ENCODE measurements at regions not wholly inside any gene's neighbourhood (a gene's known extent, or its start where the extent isn't known, plus 50 kb on each side); places are given as distances from the start of the nearest gene placed in this dataset.

DNA sequence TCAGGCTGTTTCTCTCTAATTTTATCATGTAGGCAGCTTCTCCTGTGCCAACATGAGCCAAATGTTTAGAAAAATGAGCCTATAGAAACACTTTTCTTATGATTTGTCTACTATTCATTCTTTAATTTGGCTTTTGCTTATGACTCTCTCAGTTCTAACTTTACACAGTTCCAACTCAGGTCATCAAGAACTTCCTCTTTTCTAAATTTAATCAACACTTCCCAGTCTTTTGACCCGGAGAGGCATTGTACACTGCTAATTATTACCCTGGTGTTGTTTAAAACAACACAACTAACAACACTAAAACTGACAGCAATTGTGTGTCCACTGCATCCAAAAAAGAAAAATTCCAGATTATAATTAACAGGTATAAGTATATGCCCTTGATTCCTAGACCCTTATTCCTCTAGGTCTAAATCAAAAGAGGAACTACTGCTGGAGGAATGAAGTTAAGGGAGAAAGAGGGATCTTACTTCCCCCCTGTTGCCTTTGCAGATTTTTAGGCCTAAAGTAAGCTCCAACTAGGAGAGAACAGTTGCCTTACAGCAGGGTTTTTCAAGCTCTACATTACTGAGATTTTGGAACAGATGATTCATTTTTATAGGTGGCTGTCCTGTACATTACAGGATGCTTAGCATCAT lies 332.2 kb upstream of the GOLIM4 start:
- DNase-seq: peak; percentile 16

DNA sequence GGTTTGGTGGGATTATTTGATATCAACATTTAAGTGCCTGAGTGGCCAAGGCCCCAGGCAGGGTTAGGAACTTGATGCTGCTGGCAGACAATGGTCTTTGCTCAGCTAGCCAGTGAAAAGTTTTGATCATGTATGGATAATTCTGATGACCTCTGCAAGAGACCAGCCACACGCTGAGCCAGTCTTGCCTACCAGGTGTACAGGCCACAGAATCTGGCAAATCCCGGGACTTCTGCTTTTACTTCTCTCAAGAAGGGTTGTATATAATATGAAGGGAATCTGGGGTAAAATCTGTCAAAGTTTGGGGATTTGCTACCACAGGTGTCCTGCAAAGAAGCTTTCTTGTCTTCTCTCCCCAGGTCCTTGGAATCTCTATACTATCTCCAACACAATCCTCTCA lies 331.4 kb upstream of the GOLIM4 start:
- DNase-seq: no peak

DNA sequence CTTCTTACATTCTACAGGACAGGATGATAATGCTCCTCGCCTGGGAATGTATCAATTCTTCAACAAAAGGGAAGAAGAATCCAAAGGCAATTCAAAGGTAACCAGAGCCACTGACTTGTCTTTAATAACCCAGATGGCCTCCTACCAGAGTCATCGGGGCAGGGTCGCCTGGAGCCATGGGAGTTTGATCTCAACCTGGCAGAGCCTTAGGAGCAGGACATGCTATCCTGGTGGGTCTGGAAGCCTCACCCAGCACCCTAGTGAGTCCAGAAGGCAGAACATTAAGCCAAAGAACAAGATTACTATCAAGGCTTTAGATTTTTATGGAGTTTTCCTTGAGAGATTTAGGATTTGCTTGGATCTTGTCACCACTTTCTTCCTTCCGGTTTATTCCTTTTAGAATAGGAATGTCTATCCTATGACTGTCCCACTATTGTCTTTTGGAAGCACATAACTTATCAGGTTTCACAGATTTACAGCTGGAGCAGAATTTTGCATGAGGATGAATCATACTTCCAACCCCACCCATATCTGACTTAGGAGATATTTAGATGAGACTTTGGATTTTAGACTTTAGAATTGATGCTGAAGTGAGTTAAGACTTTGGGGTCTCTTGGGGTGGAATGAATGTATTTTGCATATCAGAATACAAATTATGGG lies 330.3 kb upstream of the GOLIM4 start:
- no peak for DNase-seq

DNA sequence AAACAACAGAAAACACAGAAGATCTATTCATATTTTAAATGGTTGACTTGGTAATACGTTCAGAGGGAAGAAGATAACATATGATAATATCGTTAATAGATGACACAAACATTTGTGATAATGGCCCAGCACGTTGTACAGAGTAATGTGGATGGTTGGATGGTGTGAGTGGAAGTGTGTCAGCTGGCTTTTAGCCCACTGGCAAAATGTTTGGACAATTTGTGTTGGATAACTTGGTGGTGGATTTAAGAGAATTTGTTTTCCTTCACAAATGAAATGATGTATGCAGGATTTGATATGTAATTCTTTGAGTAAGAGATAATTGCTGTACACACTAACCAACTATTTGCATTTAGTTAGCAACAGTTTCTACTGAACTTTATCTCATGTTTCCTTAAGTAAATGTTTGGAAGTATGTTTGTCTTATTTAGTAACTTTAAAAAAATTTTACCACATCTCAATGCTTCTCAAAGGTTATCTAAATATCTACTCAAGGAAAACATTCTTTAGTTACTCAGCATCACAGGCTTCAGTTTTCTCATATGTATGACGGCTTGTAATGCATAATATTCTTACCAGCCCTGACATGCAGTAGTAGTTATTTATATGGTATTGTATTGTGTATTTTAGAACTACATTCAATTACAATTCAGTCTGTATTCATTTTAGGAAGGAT lies 328.5 kb upstream of the GOLIM4 start:
- DNase-seq: no peak

DNA sequence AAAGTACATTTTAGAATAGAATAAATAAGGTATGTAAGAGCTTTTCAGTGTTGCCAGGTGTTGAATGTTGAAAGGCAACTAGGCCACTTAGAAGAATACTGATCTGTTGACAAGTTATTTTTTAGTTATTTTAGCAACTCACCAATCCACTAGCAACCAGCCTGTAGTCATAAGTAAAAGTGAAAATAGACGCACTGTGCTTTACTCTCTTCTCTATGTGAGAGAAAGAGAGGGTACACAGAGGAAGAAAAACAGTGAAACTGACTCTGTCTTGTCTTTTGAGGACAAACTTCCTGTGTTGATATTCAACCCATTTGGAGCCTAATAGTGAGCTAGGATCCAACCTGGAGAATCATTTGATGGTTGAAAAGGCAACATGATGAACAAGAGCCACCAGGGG lies 327.1 kb upstream of the GOLIM4 start:
- no peak for DNase-seq

DNA sequence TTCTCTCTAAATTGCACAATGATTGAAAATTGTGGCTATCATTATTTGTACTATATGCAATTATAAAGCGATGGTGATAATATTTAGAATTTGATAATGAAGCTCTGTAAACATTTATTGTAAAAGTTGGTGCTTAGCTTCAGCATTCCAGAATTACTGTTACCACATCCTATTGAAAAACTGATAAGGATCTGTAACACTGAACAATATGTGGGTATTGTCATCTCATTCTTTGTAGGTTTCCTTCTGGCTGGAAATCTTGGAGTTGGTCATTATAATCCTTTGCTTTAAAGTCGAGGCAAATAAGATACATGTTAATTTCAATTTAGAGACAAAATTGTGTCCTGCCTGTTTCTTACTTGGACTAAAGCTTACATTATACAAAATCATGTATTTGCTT lies 323.4 kb upstream of the GOLIM4 start:
- DNase-seq: no peak

DNA sequence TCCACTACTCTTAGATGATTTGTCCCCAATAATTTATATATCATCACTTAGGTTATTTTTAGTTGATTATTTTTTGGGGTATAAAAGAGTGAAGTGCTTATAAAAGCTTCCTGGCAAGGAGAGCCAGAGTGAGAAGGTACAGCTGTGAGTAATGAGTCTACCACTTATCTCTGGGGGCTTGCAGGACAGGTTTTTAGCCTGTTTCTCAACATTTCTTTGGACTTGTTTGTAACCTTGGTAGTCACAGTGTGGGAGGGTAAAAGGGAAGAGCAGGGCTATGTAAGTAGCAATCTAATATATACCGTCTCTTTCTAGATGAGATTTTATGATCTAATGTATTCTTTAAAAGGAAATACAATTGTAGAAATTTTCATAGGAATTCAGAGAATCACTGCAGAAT lies 321.3 kb upstream of the GOLIM4 start:
- no peak for DNase-seq

DNA sequence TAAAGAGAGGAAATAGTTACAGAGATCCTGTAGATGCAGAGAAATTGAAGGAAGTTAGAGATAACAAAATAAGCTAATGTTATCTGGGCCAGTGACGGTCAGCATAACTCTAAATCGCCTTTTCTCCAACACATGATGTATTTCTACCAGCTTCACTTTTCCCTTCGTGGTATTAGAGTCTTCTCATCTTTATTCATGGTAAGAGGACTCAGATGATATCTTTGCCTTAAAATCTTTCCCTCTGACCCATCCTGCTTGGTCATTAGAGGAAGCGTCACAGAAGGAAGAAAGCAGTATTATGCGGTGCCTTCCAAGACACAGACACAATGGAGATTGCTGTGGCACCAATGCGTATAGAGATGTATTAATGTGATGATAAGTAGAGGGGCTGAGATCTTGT lies 320.7 kb upstream of the GOLIM4 start:
- DNase-seq: no peak

DNA sequence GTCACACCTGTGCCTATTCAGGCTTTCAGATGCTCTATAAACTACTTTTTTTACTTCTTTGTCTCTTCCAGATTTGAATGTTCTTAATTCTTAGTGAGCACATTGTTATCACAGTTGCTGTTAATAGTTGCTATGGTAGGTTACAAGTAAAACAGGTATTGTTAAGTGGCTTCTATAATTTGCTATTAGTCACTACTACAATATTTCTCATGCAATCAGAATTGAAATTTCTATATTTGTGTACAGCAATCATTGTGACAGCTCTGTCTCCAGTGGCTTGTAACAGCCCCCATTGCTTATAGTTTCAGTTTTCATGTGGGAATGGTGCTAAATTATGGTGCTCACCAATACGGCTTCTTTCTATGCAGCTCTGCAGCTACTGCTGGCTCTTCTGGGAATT lies 318.4 kb upstream of the GOLIM4 start:
- DNase-seq: no peak

DNA sequence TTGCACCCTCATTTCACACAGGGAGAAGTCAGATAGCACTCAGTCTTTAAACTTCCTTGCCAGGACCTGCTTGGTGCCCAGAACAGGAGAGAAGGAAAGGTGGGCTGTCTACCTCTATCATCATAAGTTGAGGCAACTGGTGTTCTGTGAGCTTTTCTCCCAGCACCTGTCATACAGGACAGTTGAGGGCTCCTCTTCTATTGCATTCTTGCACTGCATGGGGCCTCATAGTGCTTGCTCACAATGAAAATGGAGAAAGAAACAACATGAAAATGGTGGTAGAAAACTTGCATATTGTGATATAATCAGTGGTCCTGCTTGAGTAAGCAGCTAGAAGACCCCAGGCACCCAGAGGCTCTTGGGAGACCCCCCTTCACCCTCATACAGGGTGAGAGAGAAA lies 311.7 kb upstream of the GOLIM4 start:
- DNase-seq: no peak

DNA sequence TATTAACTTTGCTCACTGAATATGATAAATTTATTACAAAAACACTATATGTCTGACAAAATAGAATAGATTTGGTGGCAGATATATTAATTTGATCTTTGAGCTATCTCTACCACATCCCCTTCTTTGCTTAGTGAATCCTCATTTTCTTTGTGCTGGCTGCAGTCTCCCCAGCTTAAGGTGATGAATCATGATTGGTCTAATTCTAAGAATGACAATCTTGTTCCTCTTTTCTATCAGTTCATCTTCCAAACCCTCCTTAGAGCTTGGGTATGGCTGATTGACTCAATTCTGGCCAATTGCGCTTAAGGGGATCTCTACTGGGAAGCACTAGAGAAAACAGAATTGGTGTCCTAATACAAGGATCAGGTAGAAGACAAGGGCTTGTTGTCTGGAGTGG lies 309.6 kb upstream of the GOLIM4 start:
- no peak for DNase-seq

DNA sequence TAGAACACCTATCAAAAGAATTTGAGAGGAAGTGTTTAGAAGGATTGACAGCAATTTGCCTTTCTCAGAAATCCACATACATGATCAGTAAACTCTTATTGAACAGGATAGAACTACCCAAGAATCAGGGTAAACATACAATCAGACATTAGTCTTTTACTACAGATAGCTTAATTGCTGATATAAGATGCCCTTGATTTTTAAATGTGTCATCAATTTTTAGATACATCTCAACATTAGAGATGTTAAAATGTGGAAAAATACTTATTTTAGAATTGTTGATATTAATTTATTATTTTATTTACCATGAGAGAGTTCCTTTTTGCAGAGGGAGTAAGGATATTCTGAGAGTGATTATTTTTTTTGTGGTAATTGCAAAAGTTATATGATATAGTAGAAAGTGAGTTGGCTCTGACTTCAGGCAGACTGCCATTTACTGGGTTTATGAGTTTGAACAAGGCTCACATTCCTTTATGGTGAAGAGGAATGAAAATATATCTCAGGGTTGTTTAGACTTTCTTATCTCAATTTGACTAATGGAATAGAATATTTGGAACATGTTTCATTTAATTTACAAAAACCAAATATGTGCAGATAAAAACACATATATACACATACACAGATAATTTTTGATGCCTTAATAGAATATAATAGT lies 302.8 kb upstream of the GOLIM4 start:
- no peak for DNase-seq

DNA sequence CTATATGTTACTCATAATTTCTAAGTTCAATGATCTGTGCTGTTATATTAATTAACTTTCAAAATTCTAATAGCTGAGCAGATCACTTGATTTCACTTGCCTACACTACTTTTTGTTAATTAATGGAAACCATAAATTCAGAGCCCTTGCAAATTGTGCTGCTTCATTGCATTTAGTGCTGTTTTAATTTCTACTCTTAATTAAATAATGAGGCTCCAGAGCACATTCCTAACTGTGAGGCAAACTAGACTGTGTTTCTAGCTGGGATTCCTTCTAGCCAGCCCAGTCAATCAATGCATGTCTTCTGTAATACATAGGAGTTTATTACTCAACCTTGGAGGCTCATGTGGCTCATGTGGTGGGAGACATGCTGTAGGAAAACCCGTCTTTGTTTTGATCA lies 301.1 kb upstream of the GOLIM4 start:
- no peak for DNase-seq

DNA sequence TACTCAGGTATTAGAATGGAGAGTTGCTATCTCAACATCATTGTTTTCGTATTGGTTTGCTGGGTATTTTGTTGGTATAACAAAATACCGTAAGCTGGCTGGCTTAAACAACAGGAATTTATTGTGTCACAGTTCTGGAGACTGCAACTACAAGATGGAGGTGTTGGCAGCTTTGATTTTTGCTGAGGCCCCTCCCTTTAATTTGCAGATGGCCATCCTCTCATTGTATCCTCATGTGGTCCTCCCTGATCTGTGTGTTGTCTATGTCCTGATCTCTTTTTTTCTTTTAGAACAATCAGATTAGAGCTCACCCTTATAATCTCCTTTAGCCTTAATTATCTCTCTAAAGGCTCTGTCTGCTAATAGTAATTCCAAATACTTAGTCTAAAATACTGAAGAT lies 299.8 kb upstream of the GOLIM4 start:
- DNase-seq: no peak

DNA sequence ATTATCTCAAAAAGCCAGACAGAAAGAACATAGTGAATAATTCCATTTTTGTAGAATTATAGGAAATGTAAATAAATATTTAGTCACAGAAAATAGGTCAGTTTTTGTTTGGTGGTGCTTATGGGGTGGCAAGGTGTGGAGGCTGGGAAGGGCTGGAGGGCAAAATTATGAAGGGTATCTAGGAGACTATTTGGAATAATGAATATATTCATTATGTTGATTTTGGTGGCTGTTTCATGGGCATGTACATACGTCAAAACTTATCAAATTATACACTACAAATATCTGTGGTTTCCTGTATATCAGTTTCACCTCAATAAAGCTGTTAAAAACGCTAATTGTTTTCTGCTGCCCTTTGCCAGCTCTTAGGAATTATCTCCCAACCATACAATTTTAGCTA lies 298.7 kb upstream of the GOLIM4 start:
- no peak for DNase-seq

DNA sequence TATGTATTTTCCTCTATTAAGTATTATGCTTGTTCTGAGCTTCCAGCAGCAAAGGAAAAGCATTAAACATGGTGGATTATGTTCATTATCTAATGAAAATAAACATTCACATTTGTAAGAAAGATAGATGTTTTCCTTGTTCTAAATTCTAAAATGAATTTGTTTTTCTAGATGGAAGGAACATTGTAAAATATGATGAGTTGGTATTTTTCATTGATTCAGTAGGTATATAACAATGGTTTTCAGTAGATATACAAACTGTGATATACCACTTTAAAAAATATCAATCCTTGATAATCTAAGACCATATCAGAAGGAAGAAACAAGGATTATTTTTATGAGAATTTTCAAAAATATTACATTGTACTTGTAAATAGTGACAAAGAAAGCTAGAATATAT lies 290.6 kb upstream of the GOLIM4 start:
- DNase-seq: no peak

DNA sequence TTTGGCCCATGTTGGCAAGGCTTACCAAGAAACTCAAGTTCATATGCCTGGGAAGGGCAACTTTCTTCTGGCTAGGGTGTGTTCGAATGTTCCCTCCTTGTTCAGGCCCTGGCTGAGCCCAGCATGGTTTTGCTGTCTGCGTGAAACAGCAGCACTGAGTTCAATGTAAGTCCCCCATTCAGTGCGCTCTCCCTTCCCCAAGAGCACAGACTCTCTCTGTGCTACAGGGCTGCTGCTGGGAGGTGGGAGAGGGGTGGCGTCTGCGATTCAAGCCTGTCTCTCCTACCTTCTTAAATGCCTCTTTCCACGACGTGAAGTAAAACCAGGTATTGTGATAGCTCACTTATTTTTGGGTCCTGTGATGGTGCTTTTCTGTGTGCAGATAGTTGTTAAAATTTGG lies 289.3 kb upstream of the GOLIM4 start:
- no peak for DNase-seq

DNA sequence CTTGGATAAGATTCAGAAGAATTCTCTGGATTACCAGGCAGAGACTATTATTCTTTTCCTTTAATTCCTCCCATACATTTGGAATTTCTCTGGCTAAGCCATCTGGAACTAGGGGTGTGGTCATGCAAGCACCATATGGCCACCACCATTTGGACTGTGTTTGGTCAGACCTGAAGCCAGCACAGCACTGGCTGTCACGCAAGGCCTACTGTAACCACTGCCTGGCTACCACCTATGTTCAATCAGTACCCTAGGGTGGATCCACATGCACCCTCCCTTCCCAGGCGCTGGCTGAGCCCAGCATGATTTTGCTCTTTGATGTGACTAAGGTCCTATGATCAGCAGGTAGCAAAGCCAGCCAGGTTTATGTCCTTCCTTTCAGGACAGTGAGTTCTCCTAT lies 287.8 kb upstream of the GOLIM4 start:
- DNase-seq: no peak

DNA sequence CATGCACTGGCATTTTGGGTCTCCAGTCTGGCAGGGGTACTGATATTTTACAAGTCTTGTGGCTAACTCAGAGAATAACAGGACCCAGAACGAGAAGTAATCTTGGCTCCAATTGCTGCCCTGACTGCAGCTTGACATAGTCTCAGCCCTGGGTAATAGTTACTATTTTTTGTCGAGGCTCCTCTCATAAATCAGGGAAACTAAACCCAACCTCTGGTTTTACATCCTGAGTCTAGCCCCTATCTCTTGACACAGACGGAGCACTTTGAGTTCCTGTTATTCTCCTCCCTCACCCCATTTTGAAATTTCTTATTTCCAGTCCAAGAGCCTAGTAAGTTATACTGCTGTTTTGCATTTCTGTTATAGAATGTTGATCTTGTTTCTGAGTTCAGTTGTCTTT lies 276.1 kb upstream of the GOLIM4 start:
- no peak for DNase-seq

DNA sequence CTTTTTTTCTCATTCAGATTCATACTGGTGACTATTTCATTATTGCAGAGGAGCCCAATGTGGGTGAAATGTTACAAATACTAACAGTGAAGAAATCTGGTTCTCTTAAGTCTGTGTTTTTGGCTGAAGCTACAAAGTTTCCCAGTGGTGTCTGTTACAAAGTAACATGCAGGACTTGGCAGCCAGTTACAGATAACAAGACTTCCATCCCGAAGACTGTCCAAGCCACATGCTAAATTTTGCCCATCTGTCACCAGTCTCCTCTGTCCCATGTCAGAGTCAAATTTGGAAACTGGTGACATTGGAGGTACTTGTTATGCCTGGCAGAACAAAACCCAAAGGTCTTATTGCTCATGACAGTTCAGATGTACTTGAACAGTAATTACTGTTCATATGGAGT lies 269.2 kb upstream of the GOLIM4 start:
- no peak for DNase-seq

DNA sequence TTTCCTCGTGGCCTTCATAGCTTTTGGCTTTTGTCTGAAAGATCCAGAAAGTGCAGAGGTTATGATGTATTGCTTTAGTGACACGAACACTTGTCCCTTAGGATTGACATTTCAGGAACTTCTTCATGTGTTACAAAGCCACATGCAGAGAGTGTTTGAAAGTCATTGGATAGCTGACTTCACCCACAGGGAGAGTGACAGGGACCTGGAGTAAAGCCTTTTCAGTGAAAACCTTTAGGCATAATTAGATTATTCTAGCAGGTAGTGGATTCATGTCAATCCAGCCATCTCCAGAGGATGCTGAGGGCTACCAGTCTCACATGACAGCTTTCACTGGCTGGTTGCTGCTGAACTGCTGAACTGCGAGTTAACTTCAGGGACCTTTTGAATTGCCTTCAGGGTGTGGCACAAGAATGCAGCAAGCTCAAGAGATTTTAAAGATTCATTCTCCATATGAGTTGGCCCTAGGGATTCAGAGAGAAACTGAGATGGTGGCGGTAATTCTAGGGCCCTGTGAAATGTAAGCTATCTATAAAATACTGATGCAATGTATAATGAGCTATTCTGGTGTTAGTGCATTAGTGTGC lies 267.0 kb upstream of the GOLIM4 start:
- DNase-seq: no peak

DNA sequence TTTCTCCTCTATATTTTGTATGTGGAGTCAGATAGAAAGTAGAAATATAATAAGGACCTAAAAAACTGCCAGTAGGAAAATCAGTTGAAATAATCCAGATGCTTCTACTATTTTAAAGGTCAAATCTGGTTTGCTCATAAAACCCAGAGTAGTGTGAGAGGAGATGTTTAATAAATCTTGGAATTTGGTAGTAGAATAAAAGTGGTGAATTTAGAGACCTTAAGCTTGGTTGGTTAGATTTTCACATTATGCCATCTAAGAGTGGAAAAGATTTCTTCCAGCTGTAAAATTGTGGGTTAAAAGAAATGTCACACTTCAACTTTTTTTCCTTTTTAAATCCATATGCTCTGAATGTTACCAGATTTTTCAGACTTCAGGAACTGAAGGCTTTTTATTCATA lies 266.4 kb upstream of the GOLIM4 start:
- no peak for DNase-seq

DNA sequence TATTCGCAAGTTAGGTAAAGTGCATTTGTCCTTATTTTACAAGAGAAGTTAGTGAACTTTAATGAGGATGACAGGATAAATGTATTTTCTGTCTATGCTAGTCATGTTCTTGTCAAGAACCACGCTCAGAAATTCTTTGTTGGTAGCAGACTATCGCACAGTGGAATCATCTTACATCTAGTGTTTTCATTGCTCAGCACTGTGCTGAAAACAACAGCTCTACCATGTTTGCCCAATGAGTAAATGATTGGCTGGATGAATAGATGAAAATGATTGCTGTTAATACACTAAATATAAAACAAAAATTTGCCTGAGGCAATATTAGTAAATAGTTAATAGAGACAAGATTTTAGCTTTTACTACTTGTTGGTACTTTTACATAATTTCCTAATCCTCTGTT lies 265.3 kb upstream of the GOLIM4 start:
- DNase-seq: no peak
